HG03521 (cell line): ENCODE measurements at regions not wholly inside any gene's neighbourhood (a gene's known extent, or its start where the extent isn't known, plus 50 kb on each side); places are given as distances from the start of the nearest gene placed in this dataset.
"Not testable (repeated sequence)": the region's sequence is repeated elsewhere in the genome, so short reads cannot be mapped to it uniquely, and the experiment has no call there.

Experiments used
- ATAC-seq: cut with Tn5 transposase; IDR thresholded peaks from one replicate; pipeline ENCODE4 v1.9.1; 2021; ENCODE audit warnings: mild to moderate bottlenecking, moderate library complexity; ENCODE audit not compliant: unreplicated experiment

DNA sequence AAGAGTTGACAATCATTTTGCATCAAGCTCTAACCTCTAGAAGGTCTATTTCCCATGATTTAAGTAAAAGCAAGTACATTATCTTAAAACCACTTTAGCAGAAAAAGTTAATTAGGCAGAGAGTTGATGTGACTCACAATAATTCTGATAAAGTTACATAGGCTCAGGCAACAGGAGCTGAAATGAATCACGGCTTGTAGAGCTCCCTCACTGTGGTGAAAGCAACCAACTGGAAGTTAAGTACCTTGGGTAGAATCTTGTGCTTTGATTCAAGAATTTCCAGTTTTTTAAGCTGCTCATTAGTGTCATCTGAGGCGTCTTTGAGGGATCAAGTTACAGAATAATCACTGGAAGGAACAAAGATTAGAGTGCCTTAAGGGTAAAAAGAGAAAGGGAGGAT, 68.9 kb upstream of the NFE2L3 start:
- no peak for ATAC-seq

DNA sequence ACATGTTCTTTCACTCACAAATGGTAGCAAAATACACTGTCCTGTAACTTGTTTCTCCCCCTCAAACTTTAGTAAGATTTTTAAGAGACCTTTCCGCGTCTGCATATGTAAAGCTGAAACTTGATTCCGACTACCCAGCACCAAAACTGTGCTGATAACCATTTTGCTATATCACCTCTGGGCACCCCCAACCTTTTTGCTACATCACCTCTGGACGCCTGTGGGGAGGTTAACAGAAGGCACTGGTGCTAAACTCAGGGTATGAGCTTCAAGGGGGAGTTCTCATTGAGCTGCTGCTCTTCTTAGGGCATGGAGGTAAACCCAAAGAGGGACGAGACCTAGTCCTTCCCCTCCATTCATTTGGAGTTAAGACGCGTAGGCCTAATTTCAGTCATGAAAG, 67.6 kb upstream of the NFE2L3 start:
- no peak for ATAC-seq

DNA sequence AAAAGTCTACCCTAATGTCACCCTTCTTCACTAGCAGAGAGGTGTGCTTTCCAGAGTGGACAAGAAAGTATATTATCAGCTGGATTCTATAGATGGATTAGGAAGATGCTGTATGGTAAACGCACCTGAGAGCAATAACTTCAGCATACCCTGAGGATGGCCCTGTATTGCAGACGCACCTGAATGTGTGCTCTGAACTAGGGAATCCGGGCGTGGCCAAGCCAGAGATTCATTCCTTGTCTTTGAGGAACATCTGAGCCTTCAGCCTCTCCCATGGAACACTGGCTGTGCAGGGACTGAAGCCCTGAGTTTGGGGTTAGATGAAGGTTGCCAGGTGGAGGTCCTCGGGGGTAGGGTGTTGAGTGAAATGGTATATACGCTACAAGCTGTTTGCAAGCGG, 66.2 kb upstream of the NFE2L3 start:
- no peak for ATAC-seq

DNA sequence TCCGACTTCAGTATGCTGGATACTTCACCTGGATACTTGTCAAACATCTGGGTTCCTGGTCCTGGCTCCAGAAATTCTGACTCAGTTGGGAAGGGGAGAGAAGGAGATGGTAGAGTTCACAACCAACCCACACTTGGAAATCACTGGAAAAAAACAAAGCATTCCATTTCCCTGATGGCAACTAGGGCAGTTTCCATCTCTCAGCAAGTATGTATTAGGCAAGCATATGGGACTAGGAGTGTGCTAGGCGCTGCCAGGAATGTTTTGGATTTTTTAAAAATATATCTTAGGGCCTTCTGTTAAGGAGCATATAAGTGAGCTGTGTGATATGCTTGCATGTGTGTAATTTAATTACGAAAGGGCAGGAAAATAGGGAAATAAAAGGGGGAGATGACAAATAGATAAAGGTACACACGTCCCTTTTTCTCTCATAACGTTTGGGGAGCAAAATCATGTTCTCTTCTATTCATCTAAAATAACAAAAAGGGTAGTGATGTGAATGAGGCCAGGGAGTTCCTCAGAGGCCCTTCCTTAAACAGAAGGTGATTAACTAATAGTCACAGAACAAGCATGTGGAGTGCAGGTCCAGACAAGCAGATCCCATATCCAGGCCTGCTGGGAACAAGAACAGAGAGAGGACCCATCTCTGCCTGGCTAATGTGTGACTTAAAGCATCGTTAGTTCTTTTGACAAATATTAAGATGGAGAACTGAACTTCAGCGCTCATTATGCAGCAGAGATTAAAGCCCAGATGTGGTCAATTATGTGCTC, 64.5 kb upstream of the NFE2L3 start:
- no peak for ATAC-seq

DNA sequence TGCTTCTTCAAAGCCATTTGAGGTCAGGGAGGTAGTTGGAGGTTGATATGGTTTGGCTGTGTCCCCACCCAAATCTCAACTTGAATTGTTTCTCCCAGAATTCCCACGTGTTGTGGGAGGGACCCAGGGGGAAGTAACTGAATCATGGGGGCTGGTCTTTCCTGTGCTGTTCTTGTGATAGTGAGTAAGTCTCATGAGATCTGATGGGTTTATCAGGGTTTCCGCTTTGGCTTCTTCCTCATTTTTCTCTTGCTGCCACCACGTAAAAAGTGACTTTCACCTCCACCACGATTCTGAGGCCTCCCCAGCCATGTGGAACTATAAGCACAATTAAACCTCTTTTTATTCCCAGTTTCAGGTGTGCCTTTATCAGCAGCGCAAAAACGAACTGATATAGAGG, 62.5 kb upstream of the NFE2L3 start:
- ATAC-seq = not testable (repeated sequence)

DNA sequence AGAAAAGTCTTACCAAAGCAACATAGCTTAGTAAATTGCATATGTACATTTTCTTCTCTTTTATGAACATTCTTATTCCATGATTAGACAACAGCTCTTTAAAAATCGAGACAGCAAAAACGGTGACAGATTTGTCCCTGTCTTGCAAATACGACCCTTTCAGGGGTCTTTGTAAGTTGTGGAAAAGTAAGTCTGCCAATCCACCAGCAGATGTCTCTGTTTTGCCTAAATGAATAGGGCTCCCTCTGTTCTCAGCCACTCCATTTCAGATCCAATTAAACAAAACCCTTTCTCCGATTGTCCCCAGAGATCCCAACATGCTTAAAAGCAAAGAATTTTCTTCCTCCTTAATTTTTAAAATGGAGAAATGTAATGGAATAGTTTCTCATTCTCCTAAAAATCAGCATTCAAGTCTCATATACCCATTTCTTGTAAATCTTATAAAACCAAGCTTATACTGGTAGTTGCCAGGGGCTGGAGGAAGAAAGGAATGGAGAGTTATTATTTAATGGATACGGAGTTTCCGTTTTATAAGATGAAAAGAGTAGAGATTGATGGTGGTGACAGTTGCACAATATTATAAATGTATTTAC, 61.0 kb upstream of the NFE2L3 start:
- no peak for ATAC-seq

DNA sequence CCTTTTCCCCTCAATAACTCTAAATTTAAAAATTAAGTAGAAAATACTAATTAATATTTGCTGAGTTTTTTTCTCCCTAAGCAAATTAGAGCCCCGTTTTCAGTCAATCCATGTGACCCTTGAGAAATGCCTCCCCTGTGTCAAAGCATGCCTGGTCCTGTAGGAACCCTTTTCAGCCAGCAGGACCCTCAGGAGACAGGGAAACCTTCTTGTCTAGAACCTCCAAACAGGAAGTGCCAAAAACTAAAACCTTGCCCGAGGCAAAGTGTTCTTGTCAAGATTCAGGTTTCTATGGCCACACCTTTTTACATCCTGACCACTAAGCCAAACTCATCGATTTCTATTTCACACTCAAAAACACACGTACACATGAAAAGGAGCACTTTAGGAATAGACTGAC, 60.1 kb upstream of the NFE2L3 start:
- ATAC-seq = no peak

DNA sequence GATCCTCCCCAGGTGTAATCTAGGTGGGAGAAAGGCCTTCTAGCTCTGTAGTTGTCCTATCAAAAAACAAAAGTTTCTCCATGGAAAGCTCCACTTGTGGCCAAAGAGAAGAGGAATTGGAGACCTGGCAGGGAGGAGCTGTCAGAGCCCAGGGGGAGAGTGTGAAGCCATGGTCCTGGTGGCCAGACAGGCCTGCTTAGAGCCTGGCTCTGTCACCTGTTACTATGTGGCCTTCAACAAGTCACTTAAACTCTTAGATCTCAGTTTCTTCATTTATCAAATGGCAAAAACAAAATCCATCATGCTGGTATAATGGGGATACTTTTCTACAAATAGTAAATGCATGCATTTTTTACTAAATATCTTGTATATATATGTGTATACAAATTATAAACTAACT, 59.0 kb upstream of the NFE2L3 start:
- ATAC-seq = no peak

DNA sequence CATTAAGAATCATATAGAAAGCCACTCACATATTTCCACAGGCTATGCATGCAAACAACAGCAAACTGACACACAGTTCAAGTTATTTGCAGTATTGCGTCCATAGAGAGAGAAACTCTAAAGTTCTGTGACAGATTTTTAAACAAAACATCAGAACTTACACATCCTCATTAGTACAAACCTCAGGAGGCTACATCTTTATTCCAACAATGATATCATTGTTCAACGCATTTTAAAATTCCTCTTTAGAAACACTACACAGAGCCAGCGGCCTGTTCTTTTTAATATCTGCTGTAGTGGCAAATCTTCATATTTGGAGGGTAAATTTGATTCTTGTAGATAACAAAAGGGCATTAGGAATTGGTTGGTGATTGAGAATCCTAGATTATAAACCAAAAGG, 55.9 kb upstream of the NFE2L3 start:
- ATAC-seq = no peak

DNA sequence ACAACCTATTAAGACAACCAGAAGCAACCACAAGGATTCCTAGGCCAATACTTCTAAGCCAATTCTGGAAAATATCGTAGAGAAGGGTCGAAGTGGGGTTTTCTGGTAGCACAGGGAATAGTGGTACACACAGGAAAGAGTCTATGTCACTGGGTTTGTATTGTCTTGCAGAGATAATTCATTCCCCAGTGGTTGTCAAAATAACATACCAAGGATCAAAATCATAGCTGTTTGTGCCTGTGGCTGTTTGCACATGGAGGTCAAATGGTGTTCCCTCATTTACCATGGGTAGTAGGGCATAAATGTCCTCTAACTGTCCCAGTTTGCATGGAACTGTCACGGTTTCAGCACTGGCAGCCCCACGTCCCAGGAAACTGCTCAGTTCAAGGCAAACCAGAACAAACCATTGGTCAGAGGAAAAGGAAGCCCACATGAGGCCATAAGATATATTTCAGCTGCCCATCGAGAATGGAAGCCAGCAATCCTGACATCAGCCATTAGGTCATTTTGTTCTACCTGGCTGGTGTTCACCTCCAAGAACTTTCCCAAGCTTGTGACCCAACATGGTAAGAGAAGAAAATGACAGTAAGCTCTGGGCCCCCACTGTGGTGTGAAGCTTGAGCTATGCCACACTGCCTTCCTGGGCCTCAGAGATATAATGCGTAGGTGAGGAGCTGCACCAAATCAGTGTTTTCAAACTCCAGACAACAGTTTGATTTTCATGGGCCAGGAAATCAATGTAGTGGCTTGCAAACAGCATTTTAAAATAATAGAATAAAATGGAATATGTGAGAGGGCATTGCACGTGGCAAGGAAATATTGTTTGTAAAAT, 53.9 kb upstream of the NFE2L3 start:
- no peak for ATAC-seq

DNA sequence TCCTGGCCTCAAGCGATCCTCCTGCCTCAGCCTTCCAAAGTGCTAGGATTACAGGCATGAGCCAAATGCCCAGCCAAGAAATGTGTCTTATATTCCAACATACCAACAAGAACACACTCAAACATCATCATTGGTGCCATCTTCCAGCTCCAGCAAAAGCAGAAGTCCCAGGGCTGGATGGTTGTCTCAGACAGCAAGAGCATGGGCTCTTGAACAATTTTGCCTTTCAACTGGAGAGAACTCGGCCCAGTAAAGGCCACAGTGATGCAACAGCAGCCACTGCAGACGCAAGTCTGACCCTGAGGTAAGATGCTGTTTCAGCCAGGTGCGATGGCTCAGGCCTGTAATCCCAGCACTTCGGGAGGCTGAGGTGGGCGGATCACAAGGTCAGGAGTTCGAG, 52.8 kb upstream of the NFE2L3 start:
- no peak for ATAC-seq

DNA sequence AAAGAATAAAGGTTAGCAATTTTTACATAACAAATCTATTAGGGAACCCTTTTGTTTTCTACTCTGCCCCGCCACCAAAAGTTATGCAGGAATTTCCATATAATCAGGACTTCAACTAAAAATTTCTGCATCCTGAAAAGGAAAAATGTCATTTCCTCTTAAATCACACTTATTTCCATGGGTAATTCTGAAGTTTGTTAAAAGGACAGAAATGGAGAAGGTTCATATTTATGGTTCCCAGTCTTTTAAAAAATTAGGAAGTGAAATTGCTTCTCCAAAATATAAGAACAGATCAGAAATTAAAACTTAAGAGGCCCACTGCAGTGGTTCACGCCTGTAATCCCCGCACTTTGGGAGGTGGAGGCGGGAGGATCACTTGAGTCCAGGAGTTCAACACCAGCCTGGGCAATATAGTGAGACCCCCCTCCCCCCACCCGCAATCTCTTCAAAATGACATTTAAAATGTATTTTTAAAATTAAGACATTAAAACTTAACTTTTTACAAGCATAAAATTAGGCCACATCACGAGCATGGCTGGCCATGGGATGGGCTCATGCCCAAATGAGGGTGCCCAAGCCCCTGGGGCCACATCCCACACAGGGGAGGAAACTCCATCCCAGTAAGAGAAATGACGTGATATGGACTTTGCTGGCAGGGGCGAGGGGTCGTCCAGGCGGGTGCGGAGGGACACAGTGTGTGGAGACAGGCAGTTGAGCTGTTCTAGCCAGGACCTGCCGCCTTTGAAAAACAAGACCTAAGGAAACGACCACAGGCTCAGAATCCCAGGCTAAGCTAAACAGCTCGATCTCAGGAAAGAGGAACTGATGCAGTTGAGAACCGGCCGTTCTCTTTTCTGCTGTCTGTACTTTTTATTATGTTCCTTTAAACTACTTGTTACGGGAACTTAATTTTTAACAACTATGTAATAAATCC, 51.3 kb upstream of the NFE2L3 start:
- ATAC-seq = no peak

DNA sequence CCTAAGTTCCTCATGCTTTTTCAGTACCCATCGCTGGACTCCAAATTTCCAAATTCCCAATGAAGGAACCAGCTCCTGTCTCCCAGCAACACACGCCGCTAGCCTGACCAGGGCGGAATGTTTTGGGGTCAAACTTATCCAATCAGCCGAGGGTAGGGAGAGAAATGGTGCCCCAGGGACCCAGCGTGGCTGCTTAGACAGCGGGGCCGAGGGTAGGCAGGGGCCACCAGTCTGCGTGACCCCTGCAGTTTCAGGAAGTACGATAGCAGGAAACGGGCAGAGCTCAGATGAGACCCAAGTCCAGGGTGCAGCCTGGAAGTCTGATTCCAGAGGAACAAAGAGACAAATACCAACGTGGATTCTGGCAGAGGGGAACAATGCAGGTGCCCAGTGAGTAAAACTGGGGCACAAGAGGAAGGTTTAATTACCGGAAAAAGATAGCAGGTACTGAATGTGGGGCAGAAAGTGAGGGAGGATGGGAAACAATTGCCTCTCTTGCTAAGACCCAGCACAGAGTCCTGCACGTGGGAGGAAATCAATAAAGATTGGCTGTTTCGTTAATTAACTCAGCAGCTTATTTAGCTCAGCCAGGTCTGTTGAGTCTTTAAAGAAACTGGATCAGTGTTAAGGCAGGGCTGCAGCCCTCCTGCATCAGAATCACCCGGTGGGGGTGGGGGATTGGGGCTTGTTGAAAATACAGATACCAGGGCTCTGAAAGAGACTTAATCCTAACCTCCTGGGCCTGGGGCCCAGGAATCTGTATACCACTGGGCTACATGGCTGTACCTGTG, 50.4 kb upstream of the NFE2L3 start:
- peak; percentile 60 for ATAC-seq

DNA sequence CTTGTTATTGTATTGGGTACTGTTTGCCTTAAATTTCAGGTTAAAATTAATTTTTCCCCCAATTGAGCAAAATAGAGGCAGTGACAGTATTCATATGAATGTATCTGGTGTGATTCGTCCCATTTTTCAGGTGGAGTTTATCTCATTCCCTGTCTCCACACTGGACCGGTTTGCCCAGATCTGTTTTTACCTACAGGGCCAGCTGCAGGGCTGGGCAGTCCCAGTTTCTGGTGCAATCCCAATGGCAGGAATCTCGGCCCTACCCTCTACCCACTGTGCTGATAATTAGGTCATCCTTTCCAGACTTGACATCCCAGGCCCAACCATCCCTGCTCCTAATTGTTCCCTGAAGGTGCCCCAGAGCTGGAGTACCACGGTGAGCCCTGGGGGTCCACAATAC, 49.8 kb upstream of the NFE2L3 start:
- ATAC-seq = no peak
